ENCODE measurements at regions not wholly inside any gene's neighbourhood (a gene's known extent, or its start where the extent isn't known, plus 50 kb on each side); places are given as distances from the start of the nearest gene placed in this dataset.

- no peak overlapping the region for H3K4me3 Mint-ChIP-seq
- no peaks in the 10 kb centered on the region for H3K36me3 Mint-ChIP-seq
- no peaks in the 10 kb centered on the region for H3K4me1 Mint-ChIP-seq
- H3K27ac Mint-ChIP-seq: peak overlapping the region in 1 of 3 donors; percentile 6
- H3K27me3 Mint-ChIP-seq: peaks cover 14% of the 10 kb centered on the region
- no peaks in the 10 kb centered on the region for H3K9me3 Mint-ChIP-seq
These were observed 241.6 kb upstream of the CADM1 start for GRCh38 chr11:115745610-115746512.

GRCh38 chr11:115745066-115745465 is 240.9 kb upstream of the CADM1 start:
- no peaks in the 10 kb centered on the region for H3K4me1 Mint-ChIP-seq
- H3K4me3 Mint-ChIP-seq: no peak overlapping the region
- H3K9me3 Mint-ChIP-seq: no peaks in the 10 kb centered on the region
- H3K27me3 Mint-ChIP-seq: peaks cover 14% of the 10 kb centered on the region
- no peaks in the 10 kb centered on the region for H3K36me3 Mint-ChIP-seq
- H3K27ac Mint-ChIP-seq: no peak overlapping the region

GRCh38 chr11:115743719-115744118 is 239.5 kb upstream of the CADM1 start:
- H3K27me3 Mint-ChIP-seq: peaks cover 13% of the 10 kb centered on the region
- no peak overlapping the region for H3K4me3 Mint-ChIP-seq
- no peaks in the 10 kb centered on the region for H3K9me3 Mint-ChIP-seq
- no peaks in the 10 kb centered on the region for H3K36me3 Mint-ChIP-seq
- H3K27ac Mint-ChIP-seq: peak overlapping the region in 1 of 3 donors; percentile 52
- H3K4me1 Mint-ChIP-seq: no peaks in the 10 kb centered on the region

- H3K4me3 Mint-ChIP-seq: no peak overlapping the region
- peaks cover 3% of the 10 kb centered on the region for H3K27me3 Mint-ChIP-seq
- peak overlapping the region in 1 of 3 donors; percentile 32 for H3K27ac Mint-ChIP-seq
- no peaks in the 10 kb centered on the region for H3K4me1 Mint-ChIP-seq
- H3K36me3 Mint-ChIP-seq: no peaks in the 10 kb centered on the region
- H3K9me3 Mint-ChIP-seq: no peaks in the 10 kb centered on the region
These were observed 237.3 kb upstream of the CADM1 start for GRCh38 chr11:115741376-115742107.

- Mint-ChIP-seq H3K9me3 (no peaks in the 10 kb centered on the region), H3K4me1 (no peaks in the 10 kb centered on the region), H3K4me3 (no peak overlapping the region), H3K27me3 (peaks cover 3% of the 10 kb centered on the region), H3K36me3 (no peaks in the 10 kb centered on the region), H3K27ac (no peak overlapping the region)
These were observed 236.1 kb upstream of the CADM1 start for GRCh38 chr11:115740324-115740723.

GRCh38 chr11:115739878-115740277 is 235.7 kb upstream of the CADM1 start:
- Mint-ChIP-seq H3K4me1 (no peaks in the 10 kb centered on the region), H3K27ac (no peak overlapping the region), H3K4me3 (no peak overlapping the region), H3K27me3 (peaks cover 3% of the 10 kb centered on the region), H3K9me3 (no peaks in the 10 kb centered on the region), H3K36me3 (no peaks in the 10 kb centered on the region)

GRCh38 chr11:115739146-115739545 is 234.9 kb upstream of the CADM1 start:
- H3K36me3 Mint-ChIP-seq: no peaks in the 10 kb centered on the region
- H3K9me3 Mint-ChIP-seq: no peaks in the 10 kb centered on the region
- peaks cover 3% of the 10 kb centered on the region for H3K27me3 Mint-ChIP-seq
- H3K27ac Mint-ChIP-seq: no peak overlapping the region
- no peaks in the 10 kb centered on the region for H3K4me1 Mint-ChIP-seq
- no peak overlapping the region for H3K4me3 Mint-ChIP-seq

- no peaks in the 10 kb centered on the region for H3K9me3 Mint-ChIP-seq
- no peak overlapping the region for H3K4me3 Mint-ChIP-seq
- H3K4me1 Mint-ChIP-seq: no peaks in the 10 kb centered on the region
- no peak overlapping the region for H3K27ac Mint-ChIP-seq
- H3K36me3 Mint-ChIP-seq: no peaks in the 10 kb centered on the region
- peaks cover 3% of the 10 kb centered on the region for H3K27me3 Mint-ChIP-seq
These were observed 233.7 kb upstream of the CADM1 start for GRCh38 chr11:115737875-115738274.

GRCh38 chr11:115736146-115736545 is 231.9 kb upstream of the CADM1 start:
- no peaks in the 10 kb centered on the region for H3K4me1 Mint-ChIP-seq
- H3K9me3 Mint-ChIP-seq: peaks cover 0 to 4% (median 0%) of the 10 kb centered on the region in 3 donors
- no peak overlapping the region for H3K27ac Mint-ChIP-seq
- no peaks in the 10 kb centered on the region for H3K36me3 Mint-ChIP-seq
- H3K4me3 Mint-ChIP-seq: no peak overlapping the region
- no peaks in the 10 kb centered on the region for H3K27me3 Mint-ChIP-seq

- Mint-ChIP-seq H3K27ac (no peak overlapping the region), H3K36me3 (no peaks in the 10 kb centered on the region), H3K27me3 (peaks cover 4% of the 10 kb centered on the region), H3K4me1 (no peaks in the 10 kb centered on the region), H3K4me3 (no peak overlapping the region), H3K9me3 (peaks cover 0 to 5% (median 2%) of the 10 kb centered on the region in 3 donors)
These were observed 220.5 kb upstream of the CADM1 start for GRCh38 chr11:115724666-115725065.

- H3K4me1 Mint-ChIP-seq: no peaks in the 10 kb centered on the region
- no peaks in the 10 kb centered on the region for H3K36me3 Mint-ChIP-seq
- H3K9me3 Mint-ChIP-seq: peaks cover 0 to 5% (median 0%) of the 10 kb centered on the region in 3 donors
- no peak overlapping the region for H3K4me3 Mint-ChIP-seq
- peaks cover 4% of the 10 kb centered on the region for H3K27me3 Mint-ChIP-seq
- H3K27ac Mint-ChIP-seq: no peak overlapping the region
These were observed 218.5 kb upstream of the CADM1 start for GRCh38 chr11:115722711-115723110.

GRCh38 chr11:115721296-115721995 is 217.2 kb upstream of the CADM1 start:
- Mint-ChIP-seq H3K27me3 (peaks cover 4% of the 10 kb centered on the region), H3K4me3 (no peak overlapping the region), H3K36me3 (no peaks in the 10 kb centered on the region), H3K9me3 (peaks cover 0 to 5% (median 0%) of the 10 kb centered on the region in 3 donors), H3K27ac (no peak overlapping the region), H3K4me1 (no peaks in the 10 kb centered on the region)

- peaks cover 0 to 7% (median 0%) of the 10 kb centered on the region in 3 donors for H3K9me3 Mint-ChIP-seq
- H3K36me3 Mint-ChIP-seq: no peaks in the 10 kb centered on the region
- H3K4me1 Mint-ChIP-seq: no peaks in the 10 kb centered on the region
- H3K27me3 Mint-ChIP-seq: peaks cover 6% of the 10 kb centered on the region
- H3K27ac Mint-ChIP-seq: no peak overlapping the region
- H3K4me3 Mint-ChIP-seq: no peak overlapping the region
These were observed 216.5 kb upstream of the CADM1 start for GRCh38 chr11:115720602-115721245.

GRCh38 chr11:115718945-115719344 is 214.7 kb upstream of the CADM1 start:
- Mint-ChIP-seq H3K4me1 (no peaks in the 10 kb centered on the region), H3K27me3 (peaks cover 8% of the 10 kb centered on the region), H3K4me3 (no peak overlapping the region), H3K36me3 (no peaks in the 10 kb centered on the region), H3K9me3 (peaks cover 0 to 4% (median 0%) of the 10 kb centered on the region in 3 donors), H3K27ac (no peak overlapping the region)

- H3K27me3 Mint-ChIP-seq: peaks cover 8% of the 10 kb centered on the region
These were observed 213.9 kb upstream of the CADM1 start for GRCh38 chr11:115718106-115718505.

More at GRCh38 chr11:115718106-115718505, 213.9 kb upstream of the CADM1 start:
- no peaks in the 10 kb centered on the region for H3K36me3 Mint-ChIP-seq
- H3K4me3 Mint-ChIP-seq: no peak overlapping the region
- no peaks in the 10 kb centered on the region for H3K4me1 Mint-ChIP-seq
- no peak overlapping the region for H3K27ac Mint-ChIP-seq
- peaks cover 0 to 4% (median 0%) of the 10 kb centered on the region in 3 donors for H3K9me3 Mint-ChIP-seq

Data from IgD-negative memory B cell (primary cell).